Hematopoietic multipotent progenitor cell (in vitro differentiated cells): ENCODE measurements at regions not wholly inside any gene's neighbourhood (a gene's known extent, or its start where the extent isn't known, plus 50 kb on each side); places are given as distances from the start of the nearest gene placed in this dataset.

Experiments used
- DNase-seq, 3 donors: peaks; one replicate each; pipeline ENCODE4 v3.0.0-alpha.2; 2011 to 2015; ENCODE audit warnings: low read depth in 2 of 3, low spot score in 2 of 3

DNA sequence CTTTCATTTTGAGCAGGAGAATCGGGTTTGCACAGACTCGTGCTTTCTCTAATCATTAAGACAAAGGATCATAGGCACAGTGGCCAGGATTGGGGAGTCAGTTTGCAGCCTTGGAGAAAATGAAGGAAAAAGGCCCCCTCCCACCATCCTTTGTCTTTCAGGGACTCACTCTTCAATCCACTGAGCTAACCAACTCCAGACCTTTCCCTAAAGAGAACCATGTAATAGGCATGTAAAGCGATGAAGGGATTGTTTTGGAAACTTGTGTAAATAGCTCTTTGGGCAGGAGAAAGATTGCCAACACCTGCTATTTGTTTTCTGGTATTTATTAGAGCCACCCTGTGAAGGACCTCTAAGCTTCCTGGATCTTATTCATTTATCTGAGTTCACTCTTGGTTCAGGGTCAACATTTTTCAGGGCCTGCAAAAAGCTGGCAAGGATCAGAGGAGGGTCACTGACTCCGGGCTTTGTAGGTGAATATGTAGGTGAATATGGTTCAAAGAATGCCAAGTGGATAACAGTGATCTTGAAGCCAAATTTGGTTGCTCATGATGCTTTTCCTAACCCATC is 192.6 kb upstream of the FGGY start:
- no peak for DNase-seq

DNA sequence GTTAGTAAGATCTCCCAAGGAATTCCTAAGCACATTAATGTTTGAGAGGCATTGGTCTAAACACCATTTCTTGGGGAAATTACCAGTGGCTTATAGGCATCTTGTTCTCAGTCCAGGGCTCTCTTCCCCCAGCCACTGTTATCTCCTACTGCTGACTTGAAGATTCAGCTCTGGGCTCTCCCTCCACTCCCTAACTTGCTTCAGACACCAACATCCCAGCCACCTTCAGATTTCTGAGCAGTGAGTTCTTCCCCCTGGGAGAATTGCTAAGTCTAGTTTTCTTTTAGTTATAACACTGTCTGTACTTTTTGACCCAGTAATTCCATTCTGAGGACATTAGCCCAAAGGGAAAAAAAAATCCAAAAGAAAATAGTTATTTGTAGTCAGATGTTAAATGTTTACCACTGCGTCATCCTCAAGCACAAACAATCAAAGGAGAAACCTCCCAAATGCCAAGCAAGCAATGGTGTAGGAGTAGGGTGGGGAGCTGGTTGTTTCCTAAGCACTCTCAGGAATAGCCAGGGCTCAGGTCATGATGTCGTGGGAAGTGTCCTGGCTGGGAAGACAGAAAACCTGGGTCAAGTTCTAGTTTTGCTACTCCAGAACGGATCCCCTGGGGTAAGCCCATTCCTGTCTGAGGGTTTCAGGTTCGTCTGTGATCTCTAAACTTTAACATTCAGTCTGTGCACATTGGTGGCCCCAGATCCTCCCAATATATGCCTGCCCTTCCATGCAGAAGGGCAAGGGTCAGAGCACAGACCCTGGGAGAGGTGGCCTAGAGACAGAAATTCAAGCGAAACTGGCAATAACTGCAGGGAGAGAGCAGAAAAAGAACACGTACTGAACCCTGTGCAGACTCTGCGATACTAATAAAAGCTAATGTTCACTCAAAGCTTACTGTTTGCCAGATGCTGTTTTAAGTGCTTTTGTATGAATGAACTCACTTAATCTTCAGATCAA is 191.1 kb upstream of the FGGY start:
- DNase-seq = no peak

DNA sequence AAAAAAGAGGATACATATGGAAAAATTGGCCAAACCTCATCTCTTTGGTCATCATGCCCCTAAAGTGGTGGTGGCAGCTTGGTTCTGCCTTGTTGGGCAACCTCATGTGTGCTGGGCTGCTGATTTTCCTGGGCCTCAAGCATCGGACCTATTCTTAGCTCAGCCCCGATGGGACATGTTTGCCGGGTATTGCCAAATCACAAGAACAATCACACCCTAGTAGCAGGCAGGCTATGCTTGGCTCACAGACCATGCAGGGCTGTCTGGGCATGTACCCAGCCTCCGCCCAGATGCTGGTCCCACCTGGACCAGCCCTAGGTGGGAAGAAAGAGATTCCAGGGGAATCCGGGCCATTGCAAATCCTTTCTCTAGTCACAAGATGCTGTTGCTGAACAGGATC is 189.4 kb upstream of the FGGY start:
- no peak for DNase-seq

- no peak for DNase-seq
Observed at GRCh38 chr1:59107916-59108315, 189.0 kb upstream of the FGGY start.

DNA sequence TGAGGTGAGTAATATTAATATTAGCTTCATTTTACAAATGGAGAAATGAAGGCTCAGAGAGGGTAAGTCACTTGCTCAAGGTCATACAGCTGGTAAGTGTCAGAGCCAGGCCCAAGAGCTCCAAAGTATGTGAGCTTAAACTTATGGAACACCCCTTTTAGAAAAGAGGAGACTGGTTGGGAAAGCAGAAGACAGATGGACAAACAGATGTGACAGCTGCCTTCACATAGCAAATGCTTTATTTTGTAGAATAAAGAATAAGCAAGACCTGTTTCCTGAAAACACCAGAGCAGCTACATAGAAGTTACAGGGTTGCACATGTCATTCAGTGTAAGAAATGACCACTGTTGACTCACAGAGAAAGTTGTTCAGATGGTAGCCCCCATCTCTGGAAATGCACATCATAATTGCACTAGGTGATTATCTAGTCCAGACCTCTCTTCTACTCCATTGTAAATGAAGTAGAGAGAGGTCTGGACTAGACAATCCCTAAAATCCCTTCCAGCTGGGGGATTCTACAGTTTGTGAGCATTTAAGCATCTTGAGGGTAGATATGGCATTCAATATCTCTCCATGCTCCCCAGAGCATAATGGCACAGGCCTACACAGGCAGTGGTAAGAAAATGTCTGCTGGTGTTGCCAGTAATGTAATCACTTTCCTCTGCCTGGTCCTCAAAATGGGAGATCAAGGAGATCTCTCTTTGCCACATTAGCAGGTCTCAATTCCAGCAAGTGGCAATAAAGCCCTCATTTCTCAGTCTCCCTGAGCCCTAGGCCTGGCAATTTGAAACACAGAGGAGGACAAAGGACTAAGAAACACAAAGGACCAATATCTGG is 188.2 kb upstream of the FGGY start:
- DNase-seq = no peak

DNA sequence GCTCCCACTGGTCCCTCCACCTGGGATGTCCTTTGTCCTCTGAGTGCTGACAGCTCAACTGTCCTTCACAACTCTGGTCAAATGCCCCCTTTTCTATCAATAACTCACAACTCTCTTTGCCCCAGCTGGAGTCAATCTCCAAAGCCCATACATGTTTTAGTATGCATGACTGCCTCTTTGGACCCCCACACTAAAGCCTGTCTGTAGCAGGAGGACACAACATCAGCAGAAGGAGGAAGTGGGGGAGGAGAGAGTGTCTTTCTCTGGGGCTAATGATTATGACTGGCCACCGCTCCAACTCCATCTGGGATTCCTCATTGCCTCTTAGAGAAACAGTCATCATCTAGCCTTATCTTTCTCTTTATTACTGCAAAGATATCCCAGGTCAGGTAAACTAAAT is 186.6 kb upstream of the FGGY start:
- DNase-seq = no peak

DNA sequence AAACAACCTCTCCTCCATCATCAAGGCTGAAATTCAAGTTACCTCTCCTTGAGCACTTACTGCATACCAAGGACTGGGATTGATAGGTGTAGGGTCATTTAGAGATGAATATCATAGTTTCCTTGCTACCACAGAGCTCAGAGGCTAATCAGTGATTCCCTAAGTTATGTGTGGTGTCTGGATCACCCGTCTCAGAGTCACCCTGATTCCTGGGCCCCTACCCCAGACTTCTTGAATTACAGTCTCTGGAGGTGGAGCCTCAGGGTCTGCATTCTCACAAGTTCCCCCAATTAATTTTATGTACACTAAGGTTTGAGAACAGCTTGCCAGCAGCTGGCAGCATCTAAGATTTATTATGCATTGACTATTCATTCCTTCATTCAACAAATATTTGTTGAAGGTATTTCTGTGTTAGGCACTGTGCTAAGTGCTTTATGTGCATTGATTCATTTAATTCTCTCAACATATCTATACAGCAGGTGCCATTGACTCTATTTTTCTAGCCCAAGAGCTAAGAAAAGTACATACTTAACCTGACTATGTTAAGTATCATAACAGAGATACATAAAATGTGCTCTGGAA is 182.9 kb upstream of the FGGY start:
- DNase-seq = no peak

DNA sequence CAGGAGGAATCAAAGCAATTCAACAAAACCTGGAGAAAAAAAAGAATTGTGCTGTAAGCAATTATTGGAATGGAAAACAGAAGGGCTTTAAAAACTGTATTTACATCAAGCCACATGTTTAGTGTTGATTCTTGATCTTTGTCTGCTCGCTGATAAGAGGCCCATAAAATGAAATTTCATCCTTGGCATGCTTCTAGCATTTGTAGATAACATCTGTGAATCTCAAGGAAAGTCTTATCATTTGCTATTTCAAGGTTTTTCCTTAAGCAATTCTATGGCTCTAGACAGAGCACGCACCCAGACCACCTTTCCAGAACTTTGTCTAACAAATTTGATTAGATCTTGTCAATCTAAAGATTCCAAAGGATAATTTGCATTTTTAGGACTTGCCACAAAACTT is 181.0 kb upstream of the FGGY start:
- no peak for DNase-seq

GRCh38 chr1:59116920-59117542 is 179.9 kb upstream of the FGGY start:
- DNase-seq = no peak

- DNase-seq = no peak
Observed at GRCh38 chr1:59122527-59122926, 174.4 kb upstream of the FGGY start.

DNA sequence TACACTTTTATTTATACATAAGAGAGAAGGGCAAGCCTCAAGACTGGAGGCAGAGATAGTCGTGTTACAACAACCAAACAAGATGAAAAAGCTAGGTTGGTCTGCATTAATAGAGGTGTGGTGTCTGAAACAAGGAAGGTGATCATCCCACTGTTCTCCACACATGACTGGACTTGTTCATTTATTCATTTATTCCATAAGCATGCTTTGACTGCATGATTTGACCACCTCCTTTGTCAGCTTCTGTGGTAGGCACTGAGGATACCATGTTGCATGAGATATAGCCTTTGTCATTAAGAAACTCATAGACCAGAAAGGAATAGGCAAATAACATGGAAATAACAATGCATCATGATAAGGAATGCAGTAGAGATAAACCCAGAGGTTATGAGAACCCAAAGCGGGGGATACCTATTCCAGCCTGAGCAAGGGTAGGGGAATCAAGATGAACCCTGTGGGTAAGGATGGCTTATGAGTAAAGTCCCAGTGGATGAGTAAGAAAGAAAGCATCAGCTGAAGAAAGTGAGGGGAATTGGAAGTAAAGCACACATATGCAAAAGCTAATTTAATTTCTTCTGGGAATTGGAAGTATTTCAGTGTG is 173.7 kb upstream of the FGGY start:
- DNase-seq = no peak

DNA sequence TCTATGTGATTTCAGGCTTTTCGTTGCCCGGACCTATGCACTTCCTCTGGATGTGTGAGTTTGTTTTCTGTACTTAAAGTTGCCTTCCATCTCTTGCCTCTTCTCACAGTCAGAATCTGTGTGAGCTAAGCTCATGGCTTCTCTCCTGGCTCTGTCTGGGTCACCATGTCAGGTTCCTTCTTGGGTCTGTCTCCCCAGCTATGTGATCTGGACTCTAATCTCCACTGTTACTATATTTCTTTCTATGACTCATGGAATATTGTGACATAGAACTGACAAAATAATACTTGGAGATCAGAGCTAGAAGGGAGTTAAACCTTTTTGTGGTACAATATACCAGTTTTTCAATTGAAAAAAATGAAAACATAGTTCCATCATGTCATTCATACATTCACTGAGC is 172.7 kb upstream of the FGGY start:
- no peak for DNase-seq

GRCh38 chr1:59125154-59125553 is 171.7 kb upstream of the FGGY start:
- DNase-seq = no peak

- DNase-seq = no peak
Observed at GRCh38 chr1:59125676-59126320, 171.1 kb upstream of the FGGY start.

GRCh38 chr1:59126366-59126765 is 170.5 kb upstream of the FGGY start:
- no peak for DNase-seq

GRCh38 chr1:59128239-59128736 is 168.6 kb upstream of the FGGY start:
- no peak for DNase-seq

DNA sequence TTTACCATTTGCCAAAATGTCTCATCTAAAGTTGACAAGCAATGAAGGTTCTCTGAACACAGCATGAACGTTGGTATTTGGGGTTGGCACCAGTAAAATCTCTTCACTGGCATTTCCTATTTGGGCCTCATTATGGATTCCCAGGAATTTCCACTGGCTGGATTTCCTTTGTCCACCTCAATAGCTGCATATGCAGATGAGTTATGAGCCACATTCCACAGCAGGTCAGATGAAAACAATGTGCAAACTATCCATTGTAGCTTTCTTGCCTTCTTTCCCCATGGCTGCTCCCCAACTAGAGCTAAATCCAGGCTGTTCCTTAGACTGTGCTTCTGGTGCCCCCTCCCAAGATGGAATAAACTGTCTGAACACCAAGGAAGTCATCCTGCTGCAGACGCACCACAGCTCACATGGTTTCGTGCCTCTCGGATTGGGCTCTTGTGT is 168.1 kb upstream of the FGGY start:
- no peak for DNase-seq

DNA sequence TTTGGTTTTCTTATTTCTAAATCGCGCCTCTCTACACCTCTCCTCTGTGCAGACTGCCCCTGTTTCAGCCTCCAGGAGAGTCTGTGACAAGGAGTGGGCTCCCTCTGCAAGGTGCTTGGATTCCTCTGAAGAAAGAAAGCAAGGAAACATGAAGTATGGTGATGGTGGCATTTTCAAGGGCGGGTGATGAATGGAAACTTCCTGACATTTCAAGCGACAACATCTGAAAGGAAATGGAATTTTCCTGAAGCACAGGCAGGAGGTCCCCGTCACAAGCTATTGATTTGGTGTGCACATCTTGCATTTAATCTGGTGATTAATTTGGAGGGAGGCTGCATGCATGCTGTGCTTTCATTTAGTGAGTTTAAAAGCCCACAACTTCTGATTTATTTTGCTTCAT is 164.6 kb upstream of the FGGY start:
- no peak for DNase-seq

DNA sequence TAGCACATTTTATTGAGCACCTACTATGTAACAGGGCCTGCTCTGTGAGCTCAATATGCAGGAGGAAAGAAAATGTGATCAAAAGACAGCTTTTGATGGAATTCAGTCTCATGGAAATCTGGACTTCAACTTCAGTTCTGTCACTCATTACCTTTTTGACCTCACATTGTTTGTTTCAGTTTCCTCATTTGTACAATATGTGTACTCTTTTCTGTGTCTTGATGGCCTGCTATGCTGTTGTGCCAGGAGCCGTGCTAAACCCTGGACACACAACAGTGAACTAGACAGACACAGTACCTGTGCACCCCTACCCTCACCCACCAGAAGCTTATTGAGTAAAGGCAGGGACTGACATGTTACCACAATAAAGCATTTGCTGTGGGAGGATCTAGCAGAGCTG is 162.9 kb upstream of the FGGY start:
- no peak for DNase-seq
